Suppressor macrophage treated with lipopolysaccharide for 4 hours (primary cell): ENCODE measurements at regions not wholly inside any gene's neighbourhood (a gene's known extent, or its start where the extent isn't known, plus 50 kb on each side); places are given as distances from the start of the nearest gene placed in this dataset.
A peak's percentile ranks its signal among the peaks of the same experiment; 100 is the strongest.
"Not testable (repeated sequence)": the region's sequence is repeated elsewhere in the genome, so short reads cannot be mapped to it uniquely, and the experiment has no call there.

Experiments used
- DNase-seq: peaks from one replicate; pipeline ENCODE4 v3.0.0-alpha.2; 2020

- DNase-seq: not testable (repeated sequence)
Measured at GRCh38 chr17:27099266-27099665, 194.6 kb upstream of the WSB1 start.

DNA sequence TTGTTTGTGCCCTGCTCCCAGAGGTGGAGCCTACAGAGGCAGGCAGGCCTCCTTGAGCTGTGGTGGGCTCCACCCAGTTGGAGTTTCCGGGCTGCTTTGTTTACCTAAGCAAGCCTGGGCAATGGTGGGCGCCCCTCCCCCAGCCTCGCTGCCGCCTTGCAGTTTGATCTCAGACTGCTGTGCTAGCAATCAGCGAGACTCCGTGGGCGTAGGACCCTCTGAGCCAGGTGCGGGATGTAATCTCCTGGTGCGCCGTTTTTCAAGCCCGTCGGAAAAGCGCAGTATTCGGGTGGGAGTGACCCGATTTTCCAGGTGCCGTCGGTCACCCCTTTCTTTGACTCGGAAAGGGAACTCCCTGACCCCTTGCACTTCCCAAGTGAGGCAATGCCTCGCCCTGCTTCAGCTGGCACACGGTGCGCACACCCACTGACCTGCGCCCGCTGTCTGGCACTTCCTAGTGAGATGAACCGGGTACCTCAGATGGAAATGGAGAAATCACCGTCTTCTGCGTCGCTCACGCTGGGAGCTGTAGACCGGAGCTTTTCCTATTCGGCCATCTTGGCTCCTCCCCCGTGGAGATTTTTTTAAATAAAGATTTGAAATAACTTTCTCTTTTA, 189.2 kb upstream of the WSB1 start:
- DNase-seq: not testable (repeated sequence)

DNA sequence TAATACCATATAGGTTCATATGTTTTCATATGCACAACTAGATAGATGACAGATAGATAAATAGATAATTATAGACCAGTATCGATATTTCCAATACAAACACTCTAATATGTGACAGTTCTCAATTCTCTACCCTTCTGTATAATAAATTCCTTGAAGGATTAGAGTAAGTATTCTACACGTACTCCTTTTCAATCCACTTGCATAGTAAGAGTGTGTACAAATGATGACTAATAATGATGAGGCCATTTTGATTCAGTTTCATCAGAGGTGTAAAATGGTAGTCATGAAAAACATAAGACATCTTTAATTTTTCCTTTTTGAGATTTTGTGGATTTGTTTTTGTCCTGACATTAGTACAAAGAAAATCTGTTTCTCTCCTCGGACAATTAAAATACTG, 188.3 kb upstream of the WSB1 start:
- DNase-seq: no peak

- no peak for DNase-seq
Measured at GRCh38 chr17:27106347-27106981, 187.4 kb upstream of the WSB1 start.

DNA sequence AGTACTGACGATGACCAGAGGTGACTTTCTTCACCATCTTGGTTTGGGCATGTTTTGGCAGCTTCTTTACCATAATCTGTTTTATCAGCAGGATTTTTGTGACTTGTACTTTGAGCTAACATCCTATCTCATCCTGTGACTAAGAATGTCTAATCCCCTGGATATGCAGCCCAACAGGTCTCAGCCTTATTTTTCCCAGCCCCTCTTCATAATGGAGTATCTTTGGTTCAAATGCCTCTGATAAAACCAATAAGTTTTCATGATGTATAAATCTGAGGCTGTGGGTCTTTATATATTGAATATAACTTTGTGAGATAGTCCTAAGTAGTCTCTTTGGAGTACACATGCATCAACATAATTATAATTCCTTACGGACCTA, 186.9 kb upstream of the WSB1 start:
- no peak for DNase-seq

GRCh38 chr17:27107386-27108328, 186.3 kb upstream of the WSB1 start:
- DNase-seq: not testable (repeated sequence)

GRCh38 chr17:27109346-27109745, 184.6 kb upstream of the WSB1 start:
- DNase-seq: no peak

DNA sequence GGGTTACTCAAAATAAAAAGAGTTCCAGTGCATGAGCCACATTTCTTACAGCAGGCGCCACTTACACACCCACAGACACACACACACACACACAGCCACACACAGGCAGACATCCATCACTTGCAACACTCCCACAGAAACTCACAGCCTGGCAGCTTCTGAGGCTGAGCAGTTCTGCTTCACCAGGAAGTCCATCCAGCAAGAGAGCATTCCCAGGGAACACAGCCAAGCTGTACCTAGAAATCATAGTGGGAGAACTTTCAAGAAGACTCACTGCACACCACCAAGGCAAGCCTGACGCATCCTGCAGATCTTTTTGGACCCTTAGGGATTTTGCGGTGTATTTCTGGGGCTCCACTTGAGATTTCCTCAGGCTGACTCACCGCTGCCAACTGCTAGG, 140.9 kb upstream of the WSB1 start:
- DNase-seq: no peak

DNA sequence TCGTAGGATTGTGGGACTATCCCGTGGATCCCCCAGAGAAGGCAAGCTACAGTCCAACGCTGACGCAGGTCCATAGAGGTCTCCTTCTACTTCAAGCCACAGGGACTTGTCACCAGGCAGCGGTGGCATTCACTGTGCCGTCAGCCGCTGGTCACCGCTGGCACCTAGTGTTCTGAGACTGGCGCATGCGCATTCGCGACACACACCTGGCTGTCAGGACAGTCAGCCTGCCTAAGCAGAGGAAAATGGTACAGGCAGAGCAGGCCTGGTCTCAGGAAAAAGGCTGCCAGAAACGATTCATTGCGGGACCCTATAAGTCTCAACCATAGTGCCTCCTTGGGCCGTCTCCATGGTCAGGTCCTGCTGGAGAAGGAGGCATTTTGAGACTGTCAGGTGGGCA, 138.0 kb upstream of the WSB1 start:
- no peak for DNase-seq

DNA sequence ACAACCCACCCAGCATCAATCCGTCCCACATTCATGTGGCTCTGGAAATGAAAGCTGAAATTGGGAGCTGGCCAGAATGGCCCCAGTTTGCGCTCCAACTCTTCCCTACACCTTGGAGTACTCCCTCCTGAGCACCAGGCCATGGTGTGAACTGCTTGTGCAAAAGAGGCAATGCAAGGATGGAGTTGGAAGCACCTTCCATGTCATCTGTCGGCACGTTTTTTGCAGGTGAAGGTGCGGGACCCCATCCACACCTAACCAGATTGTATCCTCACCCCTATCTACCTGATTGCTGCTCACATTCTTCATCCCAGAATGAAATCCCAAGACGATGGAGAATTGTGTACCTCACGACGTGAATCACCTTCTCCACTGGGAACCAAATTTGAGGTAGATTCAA, 136.6 kb upstream of the WSB1 start:
- DNase-seq: no peak

GRCh38 chr17:27157898-27158297, 136.0 kb upstream of the WSB1 start:
- no peak for DNase-seq

- no peak for DNase-seq
Measured at GRCh38 chr17:27158382-27158781, 135.5 kb upstream of the WSB1 start.

DNA sequence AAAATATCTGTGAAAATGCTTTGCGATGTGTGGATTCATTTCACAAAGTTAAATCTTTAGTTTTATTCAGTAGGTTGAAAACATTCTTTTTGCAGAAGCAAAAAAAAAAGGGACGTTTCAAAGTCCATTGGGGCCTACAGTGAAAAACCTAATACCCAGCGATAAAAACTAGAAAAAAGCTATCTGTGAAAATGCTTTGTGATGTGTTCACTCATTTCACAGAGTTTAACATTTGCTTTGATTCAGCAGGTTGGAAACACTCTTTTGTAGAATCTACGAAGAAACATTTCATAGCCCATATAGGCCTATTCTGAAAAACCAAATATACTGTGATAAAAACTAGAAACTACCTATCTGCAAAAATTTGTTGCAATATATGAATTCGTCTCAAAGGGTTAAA, 113.6 kb upstream of the WSB1 start:
- no peak for DNase-seq

DNA sequence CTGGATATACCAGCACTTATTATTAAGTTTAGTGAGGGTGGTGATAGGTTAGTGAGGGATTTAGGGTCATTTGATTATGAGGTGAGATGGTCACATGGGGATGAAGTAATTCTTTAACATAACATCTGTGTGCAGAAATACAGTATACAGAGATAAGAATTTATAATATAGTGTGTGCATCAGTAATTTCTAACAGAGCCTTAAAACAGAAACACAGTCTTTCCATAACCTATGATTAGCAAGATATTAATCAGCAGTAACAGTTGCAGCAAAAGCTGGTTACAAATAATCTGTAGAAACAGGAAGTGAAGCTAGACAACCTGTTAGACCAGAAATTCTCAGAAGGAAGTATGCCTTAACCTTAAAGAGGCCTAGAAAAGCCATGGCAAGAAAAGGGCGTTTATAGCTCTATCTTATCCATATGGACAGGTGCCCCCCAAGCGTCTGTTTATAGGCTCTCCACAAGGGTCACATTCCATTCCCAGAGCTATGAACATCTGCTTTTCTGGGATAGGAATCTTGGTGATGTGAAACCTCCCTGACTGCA, 112.5 kb upstream of the WSB1 start:
- peak; percentile 8 for DNase-seq

DNA sequence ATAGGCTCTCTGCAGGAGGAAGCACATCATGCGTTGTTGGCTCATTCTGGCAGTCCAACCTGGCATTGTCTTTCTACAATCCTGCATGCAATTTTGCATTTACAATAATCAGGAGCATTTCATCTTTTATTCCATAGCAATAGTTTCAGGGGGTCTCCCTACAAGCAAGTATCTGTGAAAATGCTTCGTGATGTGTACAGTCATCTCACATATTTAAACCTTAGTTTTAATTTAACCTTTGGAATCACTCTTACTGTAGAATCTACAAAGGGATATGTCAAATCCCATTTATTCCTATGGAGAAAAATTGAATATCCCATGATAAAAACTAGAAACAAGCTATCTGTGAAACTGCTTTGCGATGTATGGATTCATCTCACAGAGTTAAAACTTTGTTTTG, 112.0 kb upstream of the WSB1 start:
- DNase-seq: no peak

- not testable (repeated sequence) for DNase-seq
Measured at GRCh38 chr17:27197505-27197904, 96.4 kb upstream of the WSB1 start.

DNA sequence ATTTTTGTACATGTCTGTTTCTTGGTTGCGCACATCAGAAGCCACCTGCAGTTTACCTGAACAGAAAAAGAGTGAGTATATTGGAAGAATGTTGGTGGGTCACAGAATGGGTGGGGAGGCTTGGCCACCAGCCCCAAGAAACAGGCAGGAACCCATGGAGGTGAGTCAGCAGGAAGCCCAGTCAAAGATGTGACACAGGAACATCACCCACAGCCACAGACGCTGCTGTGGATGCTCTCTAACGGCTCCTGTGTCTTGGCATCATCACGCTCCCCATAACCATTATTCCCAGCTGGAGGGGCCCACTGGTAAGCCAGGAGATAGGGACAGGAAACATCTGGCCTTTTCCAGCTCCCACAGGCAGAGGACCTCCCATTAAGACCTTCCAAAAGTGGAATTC, 94.0 kb upstream of the WSB1 start:
- DNase-seq: no peak

DNA sequence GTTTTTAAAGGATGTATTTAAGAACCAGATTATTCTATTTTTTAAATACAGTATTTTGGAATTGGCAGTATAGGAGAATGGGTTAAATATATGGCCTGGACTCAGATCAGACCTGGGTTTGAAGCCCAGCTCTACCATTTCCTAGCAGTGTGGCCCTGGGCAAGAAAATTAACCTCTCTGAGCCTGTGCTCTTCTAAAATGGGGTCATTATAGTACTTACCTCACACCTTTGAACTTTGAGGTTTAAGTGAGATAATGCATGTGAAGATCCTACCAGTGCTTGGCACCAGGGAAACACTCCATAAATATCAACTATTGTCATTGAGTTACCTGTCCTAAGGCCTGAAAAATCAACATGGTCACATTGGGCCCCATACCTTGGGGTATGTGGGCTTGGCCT, 93.4 kb upstream of the WSB1 start:
- DNase-seq: no peak

DNA sequence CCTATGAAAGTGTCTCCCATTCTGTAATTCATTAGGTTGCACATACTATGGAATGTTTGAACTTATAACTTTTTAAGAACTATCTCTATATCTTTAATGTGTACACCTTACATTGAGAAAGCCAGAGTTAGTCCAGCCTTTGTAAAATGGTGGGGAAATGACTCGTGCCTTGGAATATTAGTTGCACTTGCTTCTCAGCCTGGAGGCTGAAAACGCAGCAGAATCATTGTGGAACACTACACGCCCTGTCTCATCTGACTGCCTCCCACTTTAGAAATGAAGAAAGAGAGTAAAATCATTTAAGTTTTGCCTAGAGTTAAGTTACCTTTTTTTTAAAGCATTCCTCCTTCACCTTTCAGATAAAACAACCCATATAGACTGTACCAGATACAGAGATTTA, 90.7 kb upstream of the WSB1 start:
- DNase-seq: no peak

DNA sequence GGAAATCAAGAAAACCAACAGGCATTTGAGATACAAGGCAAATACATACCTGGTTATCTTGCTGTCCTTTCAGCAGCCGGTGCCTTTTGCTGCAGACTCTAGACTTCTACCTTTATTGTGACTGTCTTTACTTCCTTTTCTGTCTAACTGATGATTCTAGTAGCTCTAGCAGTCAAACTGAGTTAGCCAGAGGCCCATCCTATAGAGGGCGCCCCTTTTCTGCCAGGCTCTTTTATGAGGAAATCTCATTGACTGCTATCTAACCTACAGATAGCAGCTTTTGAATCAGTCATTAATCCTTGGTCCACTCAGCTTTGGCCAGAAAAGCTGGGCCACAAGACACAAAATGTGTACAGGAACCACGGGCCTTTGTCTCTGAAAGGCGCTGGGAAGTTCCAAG, 87.5 kb upstream of the WSB1 start:
- DNase-seq: peak; percentile 30

- DNase-seq: peak; percentile 84
Measured at GRCh38 chr17:27207073-27207513, 86.8 kb upstream of the WSB1 start.

DNA sequence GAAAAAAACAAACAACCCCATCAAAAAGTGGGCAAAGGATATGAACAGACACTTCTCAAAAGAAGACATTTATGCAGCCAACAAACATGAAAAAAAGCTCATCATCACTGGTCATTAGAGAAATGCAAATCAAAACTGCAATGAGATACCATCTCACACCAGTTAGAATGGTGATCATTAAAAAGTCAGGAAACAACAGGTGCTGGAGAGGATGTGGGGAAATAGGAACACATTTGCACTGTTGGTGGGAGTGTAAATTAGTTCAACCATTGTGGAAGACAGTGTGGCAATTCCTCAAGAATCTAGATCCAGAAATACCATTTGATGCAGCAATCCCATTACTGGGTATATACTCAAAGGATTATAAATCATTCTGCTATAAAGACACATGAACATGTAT, 85.5 kb upstream of the WSB1 start:
- DNase-seq: not testable (repeated sequence)

- no peak for DNase-seq
Measured at GRCh38 chr17:27209316-27209715, 84.6 kb upstream of the WSB1 start.

DNA sequence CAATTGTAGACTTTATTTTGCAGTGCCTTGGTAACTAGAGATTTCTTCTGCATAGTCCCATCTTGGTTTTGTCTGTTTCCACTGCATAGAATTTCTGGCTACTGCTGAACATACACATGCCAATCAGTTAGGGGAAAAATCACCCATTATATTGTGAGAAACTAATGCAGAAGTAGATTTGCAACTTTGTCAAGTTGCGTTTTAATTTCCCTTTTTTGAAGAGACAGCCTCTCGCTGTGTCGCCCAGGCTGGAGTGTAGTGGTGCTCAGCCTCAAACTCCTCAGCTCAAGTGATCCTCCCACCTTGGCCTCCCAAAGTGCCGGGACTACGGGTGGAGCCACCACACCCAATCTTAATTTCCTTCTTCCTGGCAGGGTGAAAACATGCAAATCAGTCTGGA, 83.1 kb upstream of the WSB1 start:
- not testable (repeated sequence) for DNase-seq
